ENCODE measurements at regions not wholly inside any gene's neighbourhood (a gene's known extent, or its start where the extent isn't known, plus 50 kb on each side); places are given as distances from the start of the nearest gene placed in this dataset.

DNA sequence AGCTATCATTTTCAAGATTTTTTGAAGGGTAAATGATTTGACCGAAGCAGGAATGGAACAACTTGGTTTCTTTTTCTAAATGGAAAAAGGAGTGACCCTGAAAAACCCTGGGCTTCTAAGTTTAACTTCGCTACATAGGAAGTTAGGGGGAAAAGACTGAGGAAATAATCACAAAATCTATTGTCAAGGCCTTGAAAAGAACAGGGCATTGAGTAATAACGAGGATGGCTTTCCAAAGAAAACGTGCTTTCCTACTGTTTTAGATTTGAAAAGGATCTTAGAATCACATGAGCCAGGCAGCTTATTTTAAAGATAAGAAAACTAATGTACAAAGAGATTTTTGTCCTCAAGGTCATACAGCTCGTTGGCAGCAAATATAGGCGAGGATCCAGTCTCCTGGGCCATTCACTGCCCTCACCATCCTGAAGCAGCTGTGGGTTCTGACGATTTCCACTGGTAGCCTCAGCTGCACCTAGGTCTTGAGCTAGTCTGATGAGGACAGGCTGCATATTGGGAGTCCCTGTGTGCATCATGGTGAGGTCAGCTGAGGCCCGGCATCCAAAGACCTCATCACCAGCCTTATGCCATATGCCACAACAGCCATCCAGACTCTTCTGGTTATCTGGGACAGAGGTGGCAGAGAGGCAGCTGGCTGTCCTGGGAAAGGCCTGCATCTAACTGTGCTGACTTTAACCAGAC is 384.7 kb upstream of the NRP1 start:
- no peak for TF ChIP-seq TAF1 (IDR thresholded peaks at IDR 0.05; ENCODE audit: borderline replicate concordance, insufficient read depth, low read length)
- TF ChIP-seq, protein P1, sequence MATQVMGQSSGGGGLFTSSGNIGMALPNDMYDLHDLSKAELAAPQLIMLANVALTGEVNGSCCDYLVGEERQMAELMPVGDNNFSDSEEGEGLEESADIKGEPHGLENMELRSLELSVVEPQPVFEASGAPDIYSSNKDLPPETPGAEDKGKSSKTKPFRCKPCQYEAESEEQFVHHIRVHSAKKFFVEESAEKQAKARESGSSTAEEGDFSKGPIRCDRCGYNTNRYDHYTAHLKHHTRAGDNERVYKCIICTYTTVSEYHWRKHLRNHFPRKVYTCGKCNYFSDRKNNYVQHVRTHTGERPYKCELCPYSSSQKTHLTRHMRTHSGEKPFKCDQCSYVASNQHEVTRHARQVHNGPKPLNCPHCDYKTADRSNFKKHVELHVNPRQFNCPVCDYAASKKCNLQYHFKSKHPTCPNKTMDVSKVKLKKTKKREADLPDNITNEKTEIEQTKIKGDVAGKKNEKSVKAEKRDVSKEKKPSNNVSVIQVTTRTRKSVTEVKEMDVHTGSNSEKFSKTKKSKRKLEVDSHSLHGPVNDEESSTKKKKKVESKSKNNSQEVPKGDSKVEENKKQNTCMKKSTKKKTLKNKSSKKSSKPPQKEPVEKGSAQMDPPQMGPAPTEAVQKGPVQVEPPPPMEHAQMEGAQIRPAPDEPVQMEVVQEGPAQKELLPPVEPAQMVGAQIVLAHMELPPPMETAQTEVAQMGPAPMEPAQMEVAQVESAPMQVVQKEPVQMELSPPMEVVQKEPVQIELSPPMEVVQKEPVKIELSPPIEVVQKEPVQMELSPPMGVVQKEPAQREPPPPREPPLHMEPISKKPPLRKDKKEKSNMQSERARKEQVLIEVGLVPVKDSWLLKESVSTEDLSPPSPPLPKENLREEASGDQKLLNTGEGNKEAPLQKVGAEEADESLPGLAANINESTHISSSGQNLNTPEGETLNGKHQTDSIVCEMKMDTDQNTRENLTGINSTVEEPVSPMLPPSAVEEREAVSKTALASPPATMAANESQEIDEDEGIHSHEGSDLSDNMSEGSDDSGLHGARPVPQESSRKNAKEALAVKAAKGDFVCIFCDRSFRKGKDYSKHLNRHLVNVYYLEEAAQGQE (IDR thresholded peaks at IDR 0.05; ENCODE audit: insufficient read depth in 1 of 2, low read depth in 2 of 2, low read length in 2 of 2), result no peak
- TF ChIP-seq FOXP2 (optimal IDR thresholded peaks at IDR 0.05; ENCODE audit: borderline replicate concordance, extremely low read depth, extremely low read length, insufficient read depth), result no peak
- TF ChIP-seq POLR2AphosphoS5 (IDR thresholded peaks at IDR 0.05; ENCODE audit: low read depth, low read length), result no peak
- TF ChIP-seq SIN3A (IDR thresholded peaks at IDR 0.05; ENCODE audit: borderline replicate concordance, insufficient read depth, low read length), result no peak

DNA sequence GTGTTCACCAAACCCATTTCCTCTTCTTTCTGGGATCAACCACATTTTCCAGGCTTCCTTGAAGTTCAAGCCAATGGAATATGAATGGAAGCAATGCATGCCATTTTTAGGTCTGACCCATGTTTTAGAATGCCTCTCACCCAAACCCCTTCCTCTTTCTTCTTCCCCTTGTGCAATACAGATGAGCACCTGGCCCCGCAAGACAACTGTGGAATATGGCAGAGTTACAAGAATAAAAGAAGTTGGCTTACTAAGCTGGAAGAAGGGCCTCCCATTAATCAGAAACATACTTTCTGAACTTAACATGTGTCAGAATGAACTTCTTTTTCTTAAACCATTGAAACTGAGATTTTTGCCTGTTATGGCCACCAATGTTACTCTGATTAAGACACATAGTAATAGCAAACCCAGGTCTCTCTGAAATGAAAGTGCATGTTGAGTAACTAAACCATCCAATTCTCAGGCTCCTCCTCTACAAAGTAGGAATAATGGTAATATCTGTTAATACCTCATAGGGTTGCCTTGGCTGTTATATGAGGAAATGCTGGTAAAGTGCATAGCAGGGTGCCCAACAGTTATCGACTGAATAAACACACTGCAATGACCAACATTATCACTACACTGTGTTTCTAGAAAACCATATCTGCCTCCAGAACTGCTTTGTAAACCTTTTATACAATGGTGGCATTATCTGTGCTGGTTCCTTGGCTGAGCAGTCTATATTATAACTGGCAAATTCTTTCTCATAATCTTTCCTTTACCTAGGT is 382.2 kb upstream of the NRP1 start:
- TF ChIP-seq POLR2AphosphoS5 (IDR thresholded peaks at IDR 0.05; ENCODE audit: low read depth, low read length), result no peak

DNA sequence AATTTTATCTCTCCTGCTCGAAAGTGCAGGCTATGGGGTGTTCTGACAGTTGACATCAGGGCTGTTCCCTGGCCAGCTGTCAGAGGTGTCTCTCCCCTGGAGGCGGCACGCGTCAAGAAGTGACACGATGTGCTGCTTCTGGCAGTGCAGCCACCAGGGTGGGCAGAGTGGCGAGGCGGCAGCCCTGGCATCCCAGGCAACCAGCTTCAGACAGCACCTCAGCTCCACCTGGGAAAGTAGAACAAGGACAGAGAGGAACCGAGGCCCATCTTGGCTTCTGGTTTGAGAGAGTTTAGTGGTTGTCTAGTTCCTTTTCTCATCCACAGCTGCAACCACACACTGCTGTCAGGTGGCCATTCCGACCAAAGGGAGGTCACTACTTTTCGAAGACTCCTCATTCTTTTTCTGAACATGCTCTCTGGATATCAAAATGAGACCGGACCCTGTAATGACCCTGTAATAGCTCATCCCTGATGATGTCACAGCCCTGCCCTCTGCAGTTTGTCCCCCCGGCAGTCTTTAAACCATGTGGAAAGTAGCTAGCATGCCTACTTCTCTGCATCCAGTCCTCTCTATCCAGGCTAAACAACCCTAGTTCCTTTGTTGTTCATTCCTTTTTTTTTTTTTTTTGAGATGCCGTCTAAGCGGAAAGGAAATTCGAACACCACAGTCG is 381.0 kb upstream of the NRP1 start:
- TF ChIP-seq TAF1 (IDR thresholded peaks at IDR 0.05; ENCODE audit: borderline replicate concordance, insufficient read depth, low read length) (no peak), SIN3A (IDR thresholded peaks at IDR 0.05; ENCODE audit: borderline replicate concordance, insufficient read depth, low read length) (no peak), POLR2AphosphoS5 (IDR thresholded peaks at IDR 0.05; ENCODE audit: low read depth, low read length) (no peak)
- TF ChIP-seq, protein P1 (IDR thresholded peaks at IDR 0.05; ENCODE audit: insufficient read depth in 1 of 2, low read depth in 2 of 2, low read length in 2 of 2), result no peak

DNA sequence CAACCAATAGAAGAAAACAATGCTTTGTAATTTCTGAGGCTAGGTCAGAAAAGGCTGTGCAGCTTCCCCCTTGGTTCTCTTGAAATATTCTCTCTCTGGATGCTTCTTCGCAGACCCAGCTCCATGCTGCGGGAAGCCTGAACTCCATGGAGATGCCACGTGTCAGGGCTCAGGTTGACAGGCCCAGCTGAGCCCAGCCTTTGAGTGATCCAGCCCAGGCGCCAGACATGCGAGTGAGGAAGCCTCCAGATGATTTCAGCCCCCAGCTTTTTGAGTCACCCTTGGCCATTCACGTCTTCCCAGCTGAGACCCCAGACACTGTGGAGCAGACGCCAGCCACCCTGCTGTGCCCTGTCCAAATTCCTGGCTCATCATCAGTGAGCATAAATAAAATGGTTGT is 378.4 kb upstream of the NRP1 start:
- no peak for TF ChIP-seq SIN3A (IDR thresholded peaks at IDR 0.05; ENCODE audit: borderline replicate concordance, insufficient read depth, low read length)
- no peak for TF ChIP-seq POLR2AphosphoS5 (IDR thresholded peaks at IDR 0.05; ENCODE audit: low read depth, low read length)
- no peak for TF ChIP-seq TAF1 (IDR thresholded peaks at IDR 0.05; ENCODE audit: borderline replicate concordance, insufficient read depth, low read length)
- no peak for TF ChIP-seq FOXP2 (optimal IDR thresholded peaks at IDR 0.05; ENCODE audit: borderline replicate concordance, extremely low read depth, extremely low read length, insufficient read depth)
- TF ChIP-seq, protein P1 (IDR thresholded peaks at IDR 0.05; ENCODE audit: insufficient read depth in 1 of 2, low read depth in 2 of 2, low read length in 2 of 2), result no peak

DNA sequence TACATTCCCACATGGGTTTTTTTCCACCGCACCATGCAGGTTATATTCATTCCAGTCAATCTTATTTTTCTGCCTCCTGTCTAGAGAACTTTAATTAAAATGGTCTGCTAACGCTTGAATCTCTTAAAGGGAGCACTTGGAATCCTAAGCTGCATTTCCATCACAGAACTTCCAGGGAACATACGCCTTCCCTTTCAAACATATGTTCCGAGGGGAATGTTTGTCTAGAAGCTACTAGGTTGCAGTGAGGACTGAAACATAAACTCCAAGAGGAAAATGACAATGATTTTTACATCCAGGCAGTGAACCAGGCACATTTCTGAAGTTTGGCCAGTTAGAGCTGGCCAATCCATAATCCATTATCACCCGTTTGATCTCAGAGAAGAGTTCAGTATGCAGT is 375.5 kb upstream of the NRP1 start:
- TF ChIP-seq, protein P1 (IDR thresholded peaks at IDR 0.05; ENCODE audit: insufficient read depth in 1 of 2, low read depth in 2 of 2, low read length in 2 of 2), result no peak
- TF ChIP-seq TAF1 (IDR thresholded peaks at IDR 0.05; ENCODE audit: borderline replicate concordance, insufficient read depth, low read length) (no peak), SIN3A (IDR thresholded peaks at IDR 0.05; ENCODE audit: borderline replicate concordance, insufficient read depth, low read length) (no peak), FOXP2 (optimal IDR thresholded peaks at IDR 0.05; ENCODE audit: borderline replicate concordance, extremely low read depth, extremely low read length, insufficient read depth) (no peak), POLR2AphosphoS5 (IDR thresholded peaks at IDR 0.05; ENCODE audit: low read depth, low read length) (no peak)

Measured in PFSK-1 (cell line).